GM12864 (cell line): ENCODE measurements at regions not wholly inside any gene's neighbourhood (a gene's known extent, or its start where the extent isn't known, plus 50 kb on each side); places are given as distances from the start of the nearest gene placed in this dataset.
"Not testable (repeated sequence)": the region's sequence is repeated elsewhere in the genome, so short reads cannot be mapped to it uniquely, and the experiment has no call there.

Experiments used
- DNase-seq: peaks from one replicate; pipeline ENCODE4 v3.0.0-alpha.2; 2011; ENCODE audit warnings: low read depth
- H3K4me3 ChIP-seq: 2 replicates; pipeline ENCODE4 v1.5.1; 2011; ENCODE audit warnings: mild to moderate bottlenecking, low read depth, low read length, control low read depth
- TF ChIP-seq, protein P1 (sequence below): IDR thresholded peaks from 2 replicates; pipeline ENCODE4 v1.5.1; 2011; ENCODE audit warnings: low read depth, mild to moderate bottlenecking, moderate library complexity, low read length, control low read depth, inconsistent platforms; ENCODE audit errors: missing control alignments

GRCh38 chrX:99001286-99001685, 1408.8 kb downstream of the PCDH19 start:
- no peak overlapping the region for H3K4me3 ChIP-seq
- TF ChIP-seq, protein P1, sequence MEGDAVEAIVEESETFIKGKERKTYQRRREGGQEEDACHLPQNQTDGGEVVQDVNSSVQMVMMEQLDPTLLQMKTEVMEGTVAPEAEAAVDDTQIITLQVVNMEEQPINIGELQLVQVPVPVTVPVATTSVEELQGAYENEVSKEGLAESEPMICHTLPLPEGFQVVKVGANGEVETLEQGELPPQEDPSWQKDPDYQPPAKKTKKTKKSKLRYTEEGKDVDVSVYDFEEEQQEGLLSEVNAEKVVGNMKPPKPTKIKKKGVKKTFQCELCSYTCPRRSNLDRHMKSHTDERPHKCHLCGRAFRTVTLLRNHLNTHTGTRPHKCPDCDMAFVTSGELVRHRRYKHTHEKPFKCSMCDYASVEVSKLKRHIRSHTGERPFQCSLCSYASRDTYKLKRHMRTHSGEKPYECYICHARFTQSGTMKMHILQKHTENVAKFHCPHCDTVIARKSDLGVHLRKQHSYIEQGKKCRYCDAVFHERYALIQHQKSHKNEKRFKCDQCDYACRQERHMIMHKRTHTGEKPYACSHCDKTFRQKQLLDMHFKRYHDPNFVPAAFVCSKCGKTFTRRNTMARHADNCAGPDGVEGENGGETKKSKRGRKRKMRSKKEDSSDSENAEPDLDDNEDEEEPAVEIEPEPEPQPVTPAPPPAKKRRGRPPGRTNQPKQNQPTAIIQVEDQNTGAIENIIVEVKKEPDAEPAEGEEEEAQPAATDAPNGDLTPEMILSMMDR = no peak
- no peak for DNase-seq

DNA sequence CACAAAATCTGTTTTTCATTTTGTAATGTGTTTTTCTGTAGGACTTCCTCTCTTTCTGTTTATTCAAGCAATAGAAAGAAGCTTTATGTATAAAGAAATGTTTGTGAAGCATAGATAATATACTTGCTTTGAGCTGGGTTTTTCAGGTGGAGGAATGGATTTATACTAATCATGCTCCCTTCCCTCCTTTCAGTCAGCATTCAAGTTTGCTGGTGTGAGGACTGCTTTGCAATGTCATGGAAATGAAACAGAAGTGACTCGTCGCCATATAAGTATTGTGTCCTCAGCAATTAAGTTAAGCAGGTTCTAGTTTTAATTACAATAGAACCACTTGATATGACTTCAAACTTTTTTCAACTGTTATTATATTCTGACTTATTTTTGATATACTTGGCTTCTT, 1447.1 kb downstream of the PCDH19 start:
- TF ChIP-seq, protein P1 = no peak
- no peak for DNase-seq
- no peak overlapping the region for H3K4me3 ChIP-seq

DNA sequence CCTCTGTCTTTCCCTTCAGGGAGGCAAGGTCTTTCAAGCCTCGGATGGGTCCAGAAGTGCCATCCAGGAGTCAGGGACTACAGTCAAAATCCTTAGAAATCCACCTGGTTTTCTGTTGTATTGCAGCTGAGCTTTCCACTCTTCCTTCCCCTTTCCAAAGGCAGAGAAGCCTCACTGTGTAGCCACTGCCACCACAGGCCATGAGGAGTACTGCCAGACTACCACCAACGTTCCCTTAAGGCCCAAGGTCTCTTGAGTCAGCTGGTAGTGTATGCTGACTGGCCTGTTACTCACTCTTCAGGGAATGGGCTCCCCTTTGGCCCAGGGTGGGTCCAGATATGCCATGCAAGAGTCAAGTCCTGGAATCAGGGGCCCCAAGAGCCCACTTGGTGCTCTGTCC, 1454.1 kb downstream of the PCDH19 start:
- TF ChIP-seq, protein P1 = no peak
- H3K4me3 ChIP-seq = no peak overlapping the region
- no peak for DNase-seq

DNA sequence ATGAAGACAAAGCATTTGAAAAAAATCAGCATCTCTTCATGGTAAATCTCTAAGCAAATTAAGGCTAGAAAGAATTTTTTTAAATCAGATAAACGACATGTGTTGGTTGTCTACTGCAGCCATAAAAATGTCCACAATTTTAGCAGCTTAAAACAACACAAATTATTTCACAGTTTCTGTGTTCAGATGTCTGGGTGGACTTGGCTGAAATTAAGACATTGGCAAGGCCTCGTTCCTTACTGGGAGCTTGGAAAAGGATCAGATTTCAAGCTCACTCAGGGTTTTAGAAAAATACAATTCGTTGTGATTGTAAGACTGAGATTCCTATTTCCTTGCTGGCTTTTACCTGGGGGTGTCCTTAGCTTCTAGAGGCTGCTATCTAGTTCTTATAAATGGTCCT, 1470.6 kb downstream of the PCDH19 start:
- no peak overlapping the region for H3K4me3 ChIP-seq
- no peak for DNase-seq
- TF ChIP-seq, protein P1 = no peak

DNA sequence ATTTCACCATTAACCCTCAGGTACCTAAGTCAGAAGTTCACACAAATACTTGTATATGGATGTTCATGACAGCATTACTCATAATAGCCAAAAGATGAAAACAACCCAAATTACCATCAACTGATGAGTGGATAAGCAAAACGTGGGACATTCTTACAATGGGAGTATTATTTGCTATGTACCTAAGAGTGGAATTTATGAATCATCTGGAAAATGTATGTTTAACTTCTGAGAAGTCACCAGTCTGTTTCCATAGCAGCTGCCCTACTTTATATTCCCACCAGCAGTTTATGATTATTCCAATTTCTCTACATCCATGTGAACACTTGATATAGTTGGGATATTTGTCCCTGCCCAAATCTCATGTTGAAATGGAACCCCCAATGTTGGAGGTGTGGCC, 1478.9 kb downstream of the PCDH19 start:
- no peak overlapping the region for H3K4me3 ChIP-seq
- TF ChIP-seq, protein P1 = no peak

GRCh38 chrX:98924511-98924910, 1485.6 kb downstream of the PCDH19 start:
- H3K4me3 ChIP-seq = no peak overlapping the region
- TF ChIP-seq, protein P1 = no peak
- no peak for DNase-seq

More for the DNA sequence above, 1478.9 kb downstream of the PCDH19 start:
- DNase-seq = no peak

GRCh38 chrX:98897191-98897590, 1512.9 kb downstream of the PCDH19 start:
- TF ChIP-seq, protein P1 = no peak
- no peak overlapping the region for H3K4me3 ChIP-seq
- no peak for DNase-seq

GRCh38 chrX:98850639-98851038, 1559.4 kb downstream of the PCDH19 start:
- DNase-seq, H3K4me3 ChIP-seq: not testable (repeated sequence)
